Coronary artery (tissue), 2 donors: ENCODE measurements at regions not wholly inside any gene's neighbourhood (a gene's known extent, or its start where the extent isn't known, plus 50 kb on each side); places are given as distances from the start of the nearest gene placed in this dataset.

Experiments used
- DNase-seq: peaks from one replicate; pipeline ENCODE4 v3.0.0-alpha.2; 2017; ENCODE audit warnings: low spot score
- H3K27ac ChIP-seq, 2 donors: fragments of 200-600 bp; sonication (generic); one replicate each; pipeline ENCODE4 v1.5.1; 2016 to 2019
- H3K4me3 ChIP-seq: fragments of 200-600 bp; sonication (generic); 2 replicates; pipeline ENCODE4 v1.5.1; 2016; ENCODE audit warnings: mild to moderate bottlenecking, moderate library complexity
- CTCF ChIP-seq: fragments of 200-600 bp; sonication (generic); IDR thresholded peaks from one replicate; pipeline ENCODE4 v1.5.1; 2019; ENCODE audit warnings: antibody characterized with exemption

GRCh38 chr3:99430348-99431134 lies 207.9 kb upstream of the COL8A1 start:
- DNase-seq: no peak
- no peak overlapping the region for H3K27ac ChIP-seq
- H3K4me3 ChIP-seq: no peak overlapping the region
- no peak for TF ChIP-seq CTCF

GRCh38 chr3:99429502-99429901 lies 208.9 kb upstream of the COL8A1 start:
- no peak for DNase-seq
- TF ChIP-seq CTCF: no peak
- Histone ChIP-seq H3K27ac (no peak overlapping the region), H3K4me3 (no peak overlapping the region)

GRCh38 chr3:99425930-99426329 lies 212.5 kb upstream of the COL8A1 start:
- no peak for TF ChIP-seq CTCF
- no peak for DNase-seq
- H3K27ac ChIP-seq: no peak overlapping the region
- H3K4me3 ChIP-seq: no peak overlapping the region

GRCh38 chr3:99419116-99419515 lies 219.3 kb upstream of the COL8A1 start:
- peak overlapping the region; percentile 49 to 80 for H3K27ac ChIP-seq
- DNase-seq: no peak
- TF ChIP-seq CTCF: no peak
- no peak overlapping the region for H3K4me3 ChIP-seq

GRCh38 chr3:99418709-99419108 lies 219.7 kb upstream of the COL8A1 start:
- Histone ChIP-seq H3K27ac (peak overlapping the region; percentile 49 to 80), H3K4me3 (no peak overlapping the region)
- no peak for DNase-seq
- TF ChIP-seq CTCF: no peak

- DNase-seq: no peak
- H3K4me3 ChIP-seq: no peak overlapping the region
- peak overlapping the region; percentile 49 to 80 for H3K27ac ChIP-seq
- no peak for TF ChIP-seq CTCF
These were observed 220.2 kb upstream of the COL8A1 start for GRCh38 chr3:99418209-99418635.

- H3K4me3 ChIP-seq: no peak overlapping the region
- TF ChIP-seq CTCF: no peak
- H3K27ac ChIP-seq: no peak overlapping the region
- DNase-seq: no peak
These were observed 224.9 kb upstream of the COL8A1 start for GRCh38 chr3:99413504-99413903.
